Activated CD8-positive, alpha-beta T cell treated with anti-CD3 and anti-CD28 coated beads for 36 hours (primary cell): ENCODE measurements at regions not wholly inside any gene's neighbourhood (a gene's known extent, or its start where the extent isn't known, plus 50 kb on each side); places are given as distances from the start of the nearest gene placed in this dataset.
A peak's percentile ranks its signal among the peaks of the same experiment; 100 is the strongest.

ENCODE experiments used
- ATAC-seq: fragments of 200-7000 bp; cut with Tn5 transposase; one replicate; pipeline ENCODE4 v1.10.0; 2021; ENCODE audit warnings: mild to moderate bottlenecking, moderate library complexity
- CTCF ChIA-PET: fragments of 350-600 bp; sonication (Branson Sonifier 250); formaldehyde crosslinking; loops from one replicate; lab custom pipeline; 2021; ENCODE audit warnings: antibody characterized with exemption; lab: Charles Lee
- POLR2A ChIA-PET: fragments of 350-600 bp; sonication (Branson Sonifier 250); formaldehyde crosslinking; loops from one replicate; lab custom pipeline; 2021; ENCODE audit warnings: antibody characterized with exemption; lab: Charles Lee
- DNase-seq: peaks from one replicate; pipeline ENCODE4 v3.0.0-alpha.2; 2020
- H3K27ac Mint-ChIP-seq: one replicate; pipeline ENCODE4 v1.8.0; 2021; ENCODE audit warnings: mild to moderate bottlenecking, mixed read lengths
- H3K27me3 Mint-ChIP-seq: one replicate; pipeline ENCODE4 v1.8.0; 2021; ENCODE audit warnings: mixed read lengths
- H3K36me3 Mint-ChIP-seq: one replicate; pipeline ENCODE4 v1.8.0; 2021; ENCODE audit warnings: low read depth, mixed read lengths
- H3K4me1 Mint-ChIP-seq: one replicate; pipeline ENCODE4 v1.8.0; 2021; ENCODE audit warnings: low read depth, mixed read lengths
- H3K4me3 Mint-ChIP-seq: one replicate; pipeline ENCODE4 v1.8.0; 2021; ENCODE audit warnings: mild to moderate bottlenecking, moderate library complexity, mixed read lengths
- H3K9me3 Mint-ChIP-seq: one replicate; pipeline ENCODE4 v1.8.0; 2021; ENCODE audit warnings: mixed read lengths
- intact Hi-C: fragments of 100-400 bp; cut with micrococcal nuclease; formaldehyde crosslinking; loops from one replicate; pipeline ENCODE4 v1.10.0; 2022
- TF ChIP-seq, protein P1 (sequence below): fragments of 200-600 bp; IDR thresholded peaks from one replicate; pipeline ENCODE4 v1.8.0; 2022; ENCODE audit warnings: antibody characterized with exemption, mild to moderate bottlenecking

DNA sequence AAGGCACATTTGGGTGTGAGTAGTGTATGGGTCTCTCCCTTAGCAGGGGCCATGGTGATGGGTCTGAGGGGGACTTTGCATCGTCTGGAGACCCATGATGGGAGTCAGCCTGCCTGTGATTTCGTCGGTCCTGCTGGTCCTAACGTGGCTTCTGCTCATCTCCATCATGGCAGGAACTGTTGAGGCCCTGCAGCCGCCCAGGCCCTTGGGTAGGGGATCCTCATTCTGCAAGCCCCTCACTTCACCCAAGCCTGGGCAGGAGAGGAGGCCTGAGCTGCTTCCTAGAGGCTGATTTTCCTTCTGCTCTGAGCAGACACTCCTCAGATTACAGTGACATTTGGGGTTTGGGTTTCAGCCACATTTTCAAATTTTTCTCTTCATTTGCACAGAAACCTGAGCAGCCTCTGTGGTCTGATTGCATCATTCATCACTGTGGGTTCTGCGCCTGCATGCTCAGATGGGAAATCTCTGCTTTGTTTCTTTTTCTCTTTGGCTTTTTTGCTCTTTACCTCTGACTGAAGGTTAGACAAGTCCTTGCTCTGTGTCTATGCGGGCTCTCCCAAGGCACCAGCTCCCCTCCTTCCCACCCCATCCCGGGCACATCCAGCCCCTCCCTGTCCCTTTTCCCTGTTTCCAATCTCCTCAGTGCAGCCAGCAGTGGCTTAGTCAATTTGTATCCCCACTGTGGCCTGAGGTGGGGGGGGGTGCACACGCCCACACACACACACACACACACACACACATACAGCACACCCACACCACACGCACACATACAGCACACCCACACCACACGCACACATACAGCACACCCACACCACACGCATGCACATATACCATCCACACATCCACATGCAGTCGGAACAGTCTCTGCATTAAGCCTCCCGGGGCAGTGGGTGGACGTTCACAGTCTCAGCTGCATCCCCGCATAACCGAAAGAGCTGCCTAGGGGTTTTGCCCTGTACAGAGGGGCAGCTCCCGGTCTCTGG, 305.4 kb upstream of the HS6ST1 start:
- peak overlapping the region; percentile 47 for H3K27ac Mint-ChIP-seq
- no peaks in the 10 kb centered on the region for H3K9me3 Mint-ChIP-seq
- H3K4me1 Mint-ChIP-seq, result peaks cover 17% of the 10 kb centered on the region
- no peak overlapping the region for H3K4me3 Mint-ChIP-seq
- ATAC-seq (peak; percentile 78), DNase-seq (peak; percentile 73)
- POLR2A ChIA-PET, result interaction anchor here (1.0 kb wide), 1 partner anchor 29 kb away, joined by 3 read pairs; no protein-coding TSS in a partner anchor
- intact Hi-C loops, result no loop called here
- TF ChIP-seq, protein P1, sequence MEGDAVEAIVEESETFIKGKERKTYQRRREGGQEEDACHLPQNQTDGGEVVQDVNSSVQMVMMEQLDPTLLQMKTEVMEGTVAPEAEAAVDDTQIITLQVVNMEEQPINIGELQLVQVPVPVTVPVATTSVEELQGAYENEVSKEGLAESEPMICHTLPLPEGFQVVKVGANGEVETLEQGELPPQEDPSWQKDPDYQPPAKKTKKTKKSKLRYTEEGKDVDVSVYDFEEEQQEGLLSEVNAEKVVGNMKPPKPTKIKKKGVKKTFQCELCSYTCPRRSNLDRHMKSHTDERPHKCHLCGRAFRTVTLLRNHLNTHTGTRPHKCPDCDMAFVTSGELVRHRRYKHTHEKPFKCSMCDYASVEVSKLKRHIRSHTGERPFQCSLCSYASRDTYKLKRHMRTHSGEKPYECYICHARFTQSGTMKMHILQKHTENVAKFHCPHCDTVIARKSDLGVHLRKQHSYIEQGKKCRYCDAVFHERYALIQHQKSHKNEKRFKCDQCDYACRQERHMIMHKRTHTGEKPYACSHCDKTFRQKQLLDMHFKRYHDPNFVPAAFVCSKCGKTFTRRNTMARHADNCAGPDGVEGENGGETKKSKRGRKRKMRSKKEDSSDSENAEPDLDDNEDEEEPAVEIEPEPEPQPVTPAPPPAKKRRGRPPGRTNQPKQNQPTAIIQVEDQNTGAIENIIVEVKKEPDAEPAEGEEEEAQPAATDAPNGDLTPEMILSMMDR, result no peak
- no peaks in the 10 kb centered on the region for H3K36me3 Mint-ChIP-seq
- CTCF ChIA-PET, result no interaction called here
- no peaks in the 10 kb centered on the region for H3K27me3 Mint-ChIP-seq

DNA sequence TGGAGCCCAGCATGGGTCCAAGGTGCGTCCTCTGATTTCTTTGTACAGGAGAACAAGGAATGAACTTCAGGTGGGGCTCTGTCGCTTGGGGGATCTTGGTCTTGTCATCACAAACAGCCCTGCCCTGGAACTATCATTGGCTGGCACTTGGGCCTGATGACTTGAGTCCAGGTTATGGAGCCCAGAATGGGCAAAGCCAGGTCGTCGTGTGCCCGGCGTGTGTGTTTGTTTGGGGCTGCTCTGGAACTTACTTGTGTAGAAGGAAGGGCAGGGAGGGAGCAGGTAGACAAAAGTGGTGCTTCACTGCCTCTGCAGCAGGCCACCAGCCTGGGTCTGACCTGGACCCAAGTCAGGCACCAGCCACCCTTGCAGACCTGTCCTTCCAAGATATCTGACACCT, 306.3 kb upstream of the HS6ST1 start:
- Mint-ChIP-seq H3K4me3 (no peak overlapping the region), H3K27ac (no peak overlapping the region), H3K4me1 (peaks cover 17% of the 10 kb centered on the region), H3K27me3 (no peaks in the 10 kb centered on the region), H3K9me3 (no peaks in the 10 kb centered on the region), H3K36me3 (no peaks in the 10 kb centered on the region)
- ATAC-seq (no peak), DNase-seq (no peak)
- ChIA-PET CTCF (no interaction called here), POLR2A (no interaction called here)
- TF ChIP-seq, protein P1, result no peak
- intact Hi-C loops, result no loop called here

DNA sequence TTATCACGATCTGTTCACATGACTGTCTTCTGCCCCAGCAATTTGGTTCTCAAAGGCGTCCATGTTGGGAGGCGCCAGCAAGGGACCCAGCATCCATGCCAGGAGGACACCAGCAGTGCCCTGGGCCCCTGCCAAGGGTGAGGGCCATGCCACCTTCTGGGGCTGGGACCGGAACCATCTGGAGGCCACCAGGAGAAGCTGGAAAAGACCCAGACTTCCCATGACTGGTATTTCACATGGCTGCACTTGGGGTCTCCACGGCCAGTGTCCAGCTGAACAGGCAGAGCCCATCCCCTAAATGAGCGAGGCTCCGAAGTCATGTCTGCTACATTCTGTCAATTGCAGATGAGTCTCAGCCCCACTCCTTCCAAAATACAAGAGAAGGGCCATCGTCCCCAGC, 306.8 kb upstream of the HS6ST1 start:
- Mint-ChIP-seq H3K4me3 (no peak overlapping the region), H3K27ac (no peak overlapping the region), H3K27me3 (no peaks in the 10 kb centered on the region), H3K36me3 (no peaks in the 10 kb centered on the region), H3K4me1 (peaks cover 17% of the 10 kb centered on the region), H3K9me3 (no peaks in the 10 kb centered on the region)
- no peak for DNase-seq
- TF ChIP-seq, protein P1, result no peak
- ChIA-PET CTCF (no interaction called here), POLR2A (no interaction called here)
- intact Hi-C loops, result no loop called here
- ATAC-seq, result no peak

DNA sequence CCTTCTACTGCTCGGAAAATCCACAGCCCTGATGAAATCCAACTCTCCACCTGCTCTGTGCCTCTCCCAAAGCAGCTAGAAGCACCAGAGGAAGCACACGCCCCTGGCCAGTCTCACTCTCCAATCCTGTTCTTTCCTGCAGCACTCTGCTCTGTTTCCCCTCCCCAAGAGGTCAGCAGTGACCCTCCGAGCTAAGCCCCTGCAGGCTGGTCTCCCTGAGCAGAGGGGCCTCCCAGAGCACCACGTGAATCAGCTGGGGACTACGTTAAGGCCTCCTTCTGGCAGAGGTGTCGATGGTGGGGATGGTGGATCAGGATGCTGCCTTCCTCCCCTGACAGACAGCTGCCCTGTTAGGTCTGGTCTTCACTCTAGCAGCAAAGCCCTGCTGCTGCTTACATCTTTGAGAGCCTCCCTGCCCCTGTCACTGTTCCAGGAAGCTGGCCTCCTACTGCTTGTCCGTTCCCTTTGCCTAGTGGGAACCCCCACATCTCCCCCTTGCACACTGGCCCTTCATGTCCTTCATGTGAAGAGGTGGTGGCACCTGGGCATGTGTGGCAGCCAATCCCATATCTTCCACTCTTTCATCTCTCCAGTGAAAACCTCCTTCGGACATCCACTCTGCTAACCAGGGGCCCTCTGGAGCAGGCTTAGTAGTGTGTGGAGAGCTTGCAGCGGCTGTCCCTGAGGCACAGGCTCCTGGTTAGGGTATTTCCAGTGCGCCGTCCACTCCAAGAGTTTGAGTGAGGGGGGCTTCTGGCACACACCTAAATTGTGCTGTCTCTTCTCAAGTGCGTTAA, 307.5 kb upstream of the HS6ST1 start:
- no peak overlapping the region for H3K27ac Mint-ChIP-seq
- peaks cover 17% of the 10 kb centered on the region for H3K4me1 Mint-ChIP-seq
- DNase-seq (no peak), ATAC-seq (no peak)
- intact Hi-C loops, result no loop called here
- no peaks in the 10 kb centered on the region for H3K27me3 Mint-ChIP-seq
- ChIA-PET POLR2A (no interaction called here), CTCF (no interaction called here)
- no peak overlapping the region for H3K4me3 Mint-ChIP-seq
- no peaks in the 10 kb centered on the region for H3K9me3 Mint-ChIP-seq
- H3K36me3 Mint-ChIP-seq, result no peaks in the 10 kb centered on the region
- TF ChIP-seq, protein P1, result no peak
